ENCODE measurements at regions not wholly inside any gene's neighbourhood (a gene's known extent, or its start where the extent isn't known, plus 50 kb on each side); places are given as distances from the start of the nearest gene placed in this dataset.

DNA sequence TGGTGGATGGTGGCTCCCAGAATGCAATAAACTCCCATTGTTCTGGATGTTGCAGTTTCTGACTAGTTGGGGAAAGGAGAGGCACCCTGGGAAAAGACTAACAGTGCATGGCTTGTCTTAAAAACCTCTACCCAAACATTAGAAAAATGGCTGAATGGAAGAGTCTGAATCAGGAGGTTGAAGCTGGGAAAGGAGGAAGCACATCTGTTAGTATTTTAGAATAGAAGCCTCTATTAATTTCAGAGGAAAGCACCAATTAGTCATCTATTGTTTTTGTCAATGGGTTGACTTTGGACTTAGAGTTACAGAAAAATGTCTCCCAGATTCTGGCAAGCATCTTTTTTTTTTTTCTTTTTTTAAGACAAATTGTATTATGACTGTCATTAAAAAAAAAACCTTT is 56.1 kb upstream of the ELMO1 start:
- no peak for DNase-seq

DNA sequence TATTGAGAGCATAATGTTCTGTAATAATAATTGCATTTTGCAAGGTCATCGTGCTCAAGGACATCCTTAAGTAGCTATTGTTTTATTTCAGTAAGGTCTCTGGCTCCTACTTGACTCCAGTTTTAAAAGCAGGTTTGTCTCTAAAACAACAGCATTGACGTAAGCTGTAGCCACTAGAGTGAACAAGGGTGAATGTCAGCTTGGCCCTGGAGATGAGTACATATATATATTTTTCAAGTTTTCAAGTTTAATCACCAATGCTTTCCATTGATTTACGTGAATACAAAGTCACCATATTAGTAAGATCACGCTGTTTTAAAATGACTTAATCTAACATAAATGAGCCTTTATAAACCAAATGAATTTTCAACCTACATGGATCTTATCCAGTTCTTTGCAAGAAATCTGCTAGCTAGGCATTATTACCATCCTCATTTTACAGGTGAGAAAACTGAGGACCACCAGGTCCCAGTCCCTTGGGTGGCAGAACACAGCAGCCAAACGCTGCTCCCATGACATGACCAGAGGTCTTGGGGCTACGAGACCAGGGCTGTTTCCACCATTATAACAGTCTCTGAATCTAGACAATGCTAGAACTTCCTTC is 57.2 kb upstream of the ELMO1 start:
- no peak for DNase-seq

DNA sequence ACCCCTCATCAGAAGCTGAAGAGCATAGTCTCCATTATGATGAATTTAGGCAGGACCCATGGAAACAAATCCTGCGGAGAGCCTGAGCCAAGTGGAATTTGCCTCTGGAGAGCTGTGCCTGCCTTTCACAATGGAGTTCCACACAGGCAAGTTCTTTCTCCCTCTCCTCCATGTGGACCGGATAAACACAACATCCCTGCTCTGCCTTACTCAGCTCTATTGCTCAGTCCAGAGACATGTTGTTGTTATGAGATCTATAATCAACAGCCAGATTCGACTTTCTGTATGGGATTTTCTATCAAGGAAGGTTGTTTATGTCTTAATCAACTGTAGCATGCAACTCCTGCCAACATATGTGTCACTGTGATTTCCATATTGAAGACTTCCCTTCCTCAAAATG is 59.5 kb upstream of the ELMO1 start:
- no peak for DNase-seq

DNA sequence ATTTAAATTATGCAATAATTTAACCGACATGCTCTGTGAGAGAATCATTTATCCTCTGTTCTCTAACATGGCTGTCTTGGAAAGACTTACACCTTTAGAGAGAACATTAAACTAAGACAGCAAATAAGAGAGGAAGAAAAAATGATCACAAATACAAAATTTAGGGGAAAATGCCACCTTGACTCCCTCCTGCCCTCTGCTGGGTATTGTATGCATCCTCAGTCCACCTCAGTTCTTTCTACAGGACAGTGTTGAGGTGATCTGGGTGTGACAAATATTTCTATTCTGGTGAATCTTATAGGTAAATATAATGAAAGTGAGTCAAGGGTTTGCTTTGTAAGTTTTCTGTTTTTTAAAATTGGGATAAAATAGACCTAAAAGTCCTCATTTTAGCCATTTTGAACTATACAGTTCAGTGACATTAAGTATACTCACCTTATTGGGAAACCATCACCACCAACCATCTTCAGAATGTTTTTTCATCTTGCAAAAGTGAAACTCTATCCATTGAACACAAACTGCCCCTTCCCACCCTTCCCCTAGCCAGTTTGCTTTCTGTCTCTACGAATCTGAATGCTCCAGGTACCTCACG is 61.5 kb upstream of the ELMO1 start:
- peak; percentile 22 for DNase-seq

DNA sequence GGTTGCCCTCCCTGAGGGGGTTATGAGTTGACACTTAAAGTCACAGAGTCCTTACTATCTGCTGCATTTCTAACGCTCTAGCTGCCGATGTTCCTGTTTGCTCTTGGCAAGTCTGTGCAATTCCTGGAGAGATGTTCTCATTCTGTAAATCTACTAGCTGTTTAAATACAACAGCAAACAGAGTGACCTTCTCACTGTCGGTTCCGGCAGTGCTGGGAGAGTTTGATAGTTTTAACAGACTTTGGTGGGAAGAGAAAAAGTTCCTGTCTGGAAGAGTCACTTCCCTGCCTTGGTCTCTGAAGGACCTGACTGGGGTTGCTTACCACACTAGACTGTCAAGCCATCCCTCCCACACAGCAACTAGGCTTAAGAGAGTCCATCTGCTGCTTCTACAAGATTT is 63.3 kb upstream of the ELMO1 start:
- DNase-seq: no peak

DNA sequence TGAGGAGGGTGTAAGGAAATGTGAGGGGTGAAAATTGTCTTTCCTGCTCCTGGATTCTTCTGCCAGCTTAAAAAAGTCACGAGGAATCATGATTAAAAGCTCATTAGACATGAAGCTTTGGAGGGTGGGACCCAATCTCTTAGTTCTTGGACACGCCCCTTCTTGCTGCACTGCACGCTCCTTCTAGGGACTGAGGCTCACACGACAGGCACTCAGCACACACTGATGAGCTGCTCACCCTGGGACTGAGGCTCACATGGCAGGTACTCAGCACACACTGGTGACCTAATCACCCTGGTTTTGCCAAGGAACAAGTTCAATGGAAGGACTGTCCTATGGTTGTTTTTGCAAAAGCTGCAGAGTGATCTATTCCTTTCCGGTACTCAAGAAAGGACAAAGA is 65.8 kb upstream of the ELMO1 start:
- DNase-seq: no peak

DNA sequence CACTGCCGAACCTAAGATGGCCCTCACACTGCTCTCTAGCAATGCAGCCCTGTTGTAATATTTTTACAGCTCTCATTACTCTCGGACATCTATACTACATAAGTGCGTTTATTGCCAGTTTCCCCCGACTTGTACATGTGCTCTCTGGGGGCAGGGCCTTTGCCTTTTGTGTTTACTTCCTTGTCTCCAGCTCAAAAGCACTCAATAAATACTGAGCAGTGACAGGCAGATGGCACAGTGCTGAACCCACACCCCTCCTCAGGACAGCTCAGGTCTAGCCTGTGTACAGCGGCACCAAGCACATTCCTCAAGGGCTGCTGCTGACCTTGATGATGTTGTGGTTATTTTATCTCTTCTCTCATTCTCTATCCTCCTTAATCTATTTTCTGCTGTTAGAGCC is 68.0 kb upstream of the ELMO1 start:
- DNase-seq: no peak

DNA sequence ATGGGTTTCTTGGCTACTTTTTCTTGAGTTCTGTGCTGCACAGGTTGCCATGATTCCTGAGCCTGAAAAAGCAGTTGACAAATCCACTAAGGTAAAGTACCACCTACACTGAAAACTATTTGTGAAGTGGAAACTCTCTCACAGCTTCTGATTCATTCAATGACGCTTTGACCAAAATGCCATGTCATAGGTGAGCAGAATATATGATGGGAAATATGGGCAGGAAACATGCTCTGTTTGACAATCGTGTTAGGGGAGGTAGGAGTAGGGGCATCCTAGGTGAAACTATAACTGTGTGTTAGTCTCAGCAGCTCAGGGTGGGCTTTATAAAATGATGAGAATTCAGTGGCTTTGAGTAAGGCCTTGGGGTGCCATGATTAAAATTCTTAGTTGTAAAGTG is 69.6 kb upstream of the ELMO1 start:
- DNase-seq: no peak

DNA sequence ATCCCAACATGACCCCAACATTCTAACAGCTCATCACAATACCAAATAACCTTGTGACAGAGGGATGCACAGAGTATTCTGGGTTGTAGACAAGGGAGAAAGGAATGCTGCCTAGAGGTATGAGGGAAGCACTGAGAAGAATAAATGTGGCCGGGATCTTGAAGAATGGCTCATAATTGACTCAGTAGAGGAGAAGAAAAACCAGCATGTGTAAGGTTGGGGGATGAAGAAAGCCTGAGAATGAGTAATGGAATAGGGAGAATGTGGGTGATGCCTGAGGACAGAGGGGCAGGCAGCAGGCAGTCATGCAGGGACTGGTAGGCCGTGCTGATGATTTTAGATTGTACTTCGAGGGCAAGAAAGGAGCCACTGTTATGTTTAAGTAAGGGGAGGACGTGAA is 75.4 kb upstream of the ELMO1 start:
- DNase-seq: no peak

DNA sequence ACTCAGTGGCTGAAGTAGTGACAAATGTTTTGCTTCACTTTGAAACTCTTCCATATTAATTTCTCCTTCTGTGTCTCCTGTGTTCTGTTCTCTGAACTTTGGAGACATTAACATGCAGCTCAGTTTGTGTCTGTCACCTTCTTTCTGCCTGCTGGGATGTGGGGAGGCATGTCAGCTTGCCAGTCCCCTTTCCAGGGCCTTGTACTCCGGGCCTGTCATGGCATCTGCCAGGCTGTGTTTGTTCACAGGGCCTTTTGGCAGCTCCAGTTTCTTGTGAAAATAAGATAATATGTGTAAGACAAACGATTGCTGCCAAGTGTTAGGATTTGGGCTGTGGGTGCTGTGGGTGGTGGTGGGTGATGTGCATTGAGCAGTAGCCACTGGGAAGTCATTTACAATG is 76.1 kb upstream of the ELMO1 start:
- DNase-seq: no peak

DNA sequence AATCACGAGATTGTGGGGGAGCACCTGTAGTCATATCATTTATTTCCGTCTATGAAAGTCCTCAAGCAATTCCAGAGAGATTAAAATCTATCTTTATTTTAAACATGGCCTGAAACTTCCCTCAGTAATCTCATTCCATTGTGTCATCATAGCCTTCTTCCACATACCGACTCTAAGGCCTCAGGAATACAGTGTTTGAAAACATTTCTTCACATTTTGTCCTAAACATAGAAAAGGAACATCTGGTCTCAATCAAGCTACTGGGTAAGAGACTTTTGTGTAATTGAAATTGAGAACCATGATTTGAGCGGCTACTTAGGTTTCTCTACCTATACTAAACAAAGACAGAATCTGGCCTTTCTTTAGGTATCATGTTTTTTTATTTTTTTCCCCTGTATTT is 78.0 kb upstream of the ELMO1 start:
- DNase-seq: no peak

DNA sequence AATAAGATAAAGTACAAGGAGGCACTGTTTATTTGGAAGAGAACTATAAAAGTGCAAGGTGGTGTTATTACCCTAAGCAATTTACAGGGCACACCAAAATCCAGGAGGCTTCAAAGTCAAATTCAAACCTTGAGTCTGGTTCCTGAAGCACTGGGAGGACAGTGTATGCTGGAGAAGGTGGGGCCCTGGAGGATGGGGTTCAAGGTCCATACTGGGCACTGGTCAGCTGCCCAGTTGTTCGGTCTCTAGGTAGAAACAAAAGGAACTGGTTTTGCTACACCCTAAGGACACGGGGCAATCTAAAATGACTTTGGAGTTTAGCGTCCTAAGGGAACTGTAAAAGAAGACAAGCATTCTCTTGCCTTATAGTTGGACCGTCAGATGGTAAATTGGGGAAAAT is 78.4 kb upstream of the ELMO1 start:
- no peak for DNase-seq

DNA sequence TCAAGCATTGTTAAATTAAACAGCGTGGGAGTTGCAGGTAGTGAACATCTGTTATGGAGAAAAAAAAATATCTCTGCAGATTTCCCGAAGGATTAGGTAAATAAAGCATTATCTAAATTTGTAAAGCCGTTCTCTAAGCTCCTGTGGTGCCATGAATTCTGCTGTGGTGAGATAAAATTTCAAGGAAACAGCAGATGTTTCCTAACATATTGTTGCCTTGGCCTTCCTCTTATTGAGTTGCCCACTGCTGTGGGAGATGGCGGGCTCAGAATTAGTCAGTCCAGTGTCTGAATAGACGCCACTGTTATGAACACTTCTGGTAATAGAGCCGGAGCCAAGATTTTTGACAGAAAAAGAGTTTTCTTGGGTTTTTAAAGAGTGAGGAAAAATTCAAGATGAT is 82.6 kb upstream of the ELMO1 start:
- DNase-seq: no peak

DNA sequence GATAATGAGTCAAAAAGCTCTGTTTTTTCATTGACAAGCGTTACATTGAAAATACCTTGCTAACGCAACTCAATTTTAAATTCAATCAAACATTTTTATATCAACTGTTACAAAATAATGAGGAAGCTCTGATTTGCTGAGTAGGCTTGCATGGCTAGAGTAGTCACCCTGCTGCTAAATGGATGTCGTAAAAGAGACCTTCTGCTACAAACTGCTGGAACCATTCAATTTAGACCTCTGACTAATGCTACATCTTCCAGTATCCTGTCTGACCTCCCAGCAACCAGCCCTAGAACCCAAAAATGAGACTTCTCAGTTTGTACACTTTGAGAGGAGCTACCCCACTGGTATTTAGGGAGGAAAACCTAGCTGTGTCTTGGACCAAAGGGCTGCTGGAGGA is 84.0 kb upstream of the ELMO1 start:
- no peak for DNase-seq

DNA sequence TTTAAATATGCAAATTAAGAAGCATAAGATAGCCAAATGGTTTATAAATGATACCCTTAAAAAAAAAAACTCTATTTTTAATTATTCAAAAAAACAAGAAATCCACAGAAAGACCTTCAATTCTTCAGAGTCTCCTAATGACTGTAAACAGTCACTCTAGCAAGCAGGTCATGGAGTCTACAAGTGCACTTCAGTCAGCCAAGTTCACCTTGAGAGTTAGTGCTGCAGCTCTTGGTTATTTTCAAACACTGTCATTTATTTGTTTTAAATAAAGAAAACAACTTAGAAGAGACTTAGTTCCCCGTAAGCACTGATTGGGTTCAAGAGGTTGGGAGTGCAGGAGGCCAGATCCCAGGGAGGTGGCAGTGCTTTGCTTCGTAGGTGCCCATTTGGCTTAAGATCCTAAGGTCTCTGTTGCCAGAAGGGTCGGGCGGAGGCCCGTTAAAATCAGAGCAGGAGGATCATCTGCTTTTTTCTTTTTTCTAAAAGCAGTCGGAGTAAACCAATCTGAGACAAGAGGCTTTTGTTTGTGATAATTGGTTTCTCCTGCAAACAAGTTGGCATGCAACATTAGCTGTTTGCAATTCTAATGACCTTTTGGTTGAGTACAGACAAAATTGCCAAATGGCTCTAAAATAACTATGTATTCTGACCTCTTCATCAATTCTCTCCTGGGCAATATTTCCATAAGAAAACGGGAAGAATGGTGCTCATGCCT is 86.4 kb upstream of the ELMO1 start:
- no peak for DNase-seq

DNA sequence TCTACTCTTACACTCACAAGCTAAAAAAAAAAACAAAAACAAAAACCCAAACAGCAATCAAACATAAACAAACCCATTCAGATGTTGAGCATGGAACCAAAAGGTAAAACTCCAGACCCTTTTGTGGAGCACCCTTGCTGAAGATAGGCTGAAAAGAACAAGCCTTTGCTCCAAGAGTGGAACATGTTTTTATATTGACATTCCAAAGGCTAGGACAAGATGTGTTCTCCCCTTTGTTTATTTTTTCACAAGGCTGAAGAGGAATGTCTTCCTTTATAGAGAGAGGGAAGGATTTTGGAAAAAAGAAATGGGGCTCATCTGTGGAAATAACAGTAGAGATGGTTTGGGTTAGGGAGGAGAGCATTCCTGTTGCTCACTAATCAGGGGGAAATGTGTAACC is 87.2 kb upstream of the ELMO1 start:
- no peak for DNase-seq

DNA sequence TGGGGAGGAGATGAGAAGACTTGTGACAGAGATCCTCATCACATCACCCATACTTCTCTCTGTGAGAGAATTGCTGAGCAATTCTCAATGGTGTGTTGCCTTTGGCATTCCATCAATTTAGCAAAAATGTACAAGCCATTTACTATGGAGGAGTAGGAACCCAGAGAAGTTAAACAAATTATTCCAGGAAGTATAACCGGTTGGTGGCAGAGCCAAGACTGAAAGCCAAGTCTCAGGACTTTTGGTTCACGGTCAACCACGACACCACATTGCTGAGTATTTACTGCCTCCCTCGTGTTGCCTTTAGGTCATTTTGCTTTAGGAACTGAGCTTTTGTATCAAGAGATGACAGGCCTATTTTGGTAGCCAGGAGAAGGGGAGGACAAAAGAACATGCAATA is 88.0 kb upstream of the ELMO1 start:
- no peak for DNase-seq

DNA sequence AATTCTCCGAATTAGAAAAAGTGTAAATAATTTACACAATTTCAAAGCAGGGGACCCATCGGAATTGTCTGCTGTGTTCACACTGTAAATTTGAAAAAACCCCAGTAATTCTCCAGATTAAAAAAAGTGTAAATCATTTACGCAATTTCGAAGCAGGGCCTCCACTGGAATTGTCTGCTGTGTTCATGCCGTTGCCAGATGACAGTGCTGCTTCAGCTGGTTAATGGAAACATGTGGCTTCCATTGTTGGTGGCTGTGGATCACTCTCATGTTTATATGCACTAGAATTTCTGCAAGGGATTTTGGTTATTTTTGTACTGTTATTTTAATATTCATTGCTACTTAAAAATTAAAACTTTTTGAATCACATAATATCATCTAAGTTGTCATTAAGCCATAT is 88.8 kb upstream of the ELMO1 start:
- no peak for DNase-seq

DNA sequence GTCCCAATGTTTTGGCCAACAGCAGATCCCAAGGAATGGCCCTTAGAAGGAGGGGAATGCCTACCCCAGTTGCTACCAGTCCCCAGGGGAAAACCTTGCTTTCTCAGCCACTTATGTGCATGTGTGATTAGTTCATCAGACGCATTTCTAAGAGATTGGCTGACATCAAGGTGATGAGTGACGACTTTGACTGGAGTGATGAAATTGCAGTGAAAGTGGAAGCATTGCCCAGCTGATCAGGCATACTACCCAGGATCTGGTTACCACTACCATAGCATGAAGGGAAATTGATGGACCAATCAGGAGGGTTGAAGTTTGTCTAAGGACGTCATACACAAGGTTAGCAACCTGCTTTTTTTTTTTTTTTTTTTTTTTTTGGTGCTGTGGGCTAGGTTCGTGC is 90.3 kb upstream of the ELMO1 start:
- no peak for DNase-seq

DNA sequence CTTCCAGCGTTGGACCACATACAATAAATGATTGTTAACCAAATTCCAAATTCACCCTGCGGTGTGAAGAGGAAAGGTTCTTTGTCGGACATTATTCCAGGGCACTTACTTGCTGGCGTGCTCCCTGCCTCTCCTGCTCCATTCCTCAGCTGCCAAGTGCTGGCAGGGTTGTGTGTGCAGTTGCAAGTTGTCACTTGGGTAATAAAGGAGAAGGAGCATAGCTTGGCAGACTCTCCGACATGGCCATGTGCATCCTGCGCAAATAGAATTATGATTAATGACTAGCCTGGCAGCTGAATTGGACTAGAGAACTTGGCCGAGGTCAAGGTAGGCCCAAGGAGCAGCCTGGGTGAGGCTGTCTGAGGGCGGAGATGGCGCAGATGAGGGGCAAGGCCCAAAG is 92.3 kb upstream of the ELMO1 start:
- no peak for DNase-seq

DNA sequence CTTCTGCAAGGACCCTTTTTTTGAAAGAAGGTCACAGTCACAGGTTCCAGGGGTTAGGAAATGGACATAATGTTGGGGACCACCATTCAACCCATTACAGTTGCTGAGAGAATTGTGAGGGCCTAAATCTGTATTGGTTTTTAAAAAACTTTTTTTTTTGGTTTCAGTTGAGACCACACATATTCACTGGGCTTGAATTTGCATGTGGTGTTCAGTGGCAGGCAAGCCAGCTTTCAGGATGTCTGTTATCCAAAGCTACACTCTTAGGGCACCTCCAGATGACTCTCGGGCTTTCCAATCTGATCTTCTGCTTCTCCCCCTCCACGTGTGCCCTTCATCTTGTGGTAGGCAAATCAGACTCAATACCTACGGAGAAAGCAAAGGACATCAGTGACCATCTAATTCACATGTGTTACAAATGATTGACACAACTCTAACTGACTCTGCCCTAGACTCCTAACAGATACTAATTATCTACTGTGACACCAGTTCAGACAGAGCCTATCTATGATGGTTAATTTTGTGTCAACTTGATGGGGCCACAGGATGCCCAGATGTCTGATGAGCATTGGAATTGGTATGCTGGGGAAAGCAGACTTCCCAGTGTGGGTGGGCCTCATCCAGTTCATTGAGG is 93.3 kb upstream of the ELMO1 start:
- no peak for DNase-seq

DNA sequence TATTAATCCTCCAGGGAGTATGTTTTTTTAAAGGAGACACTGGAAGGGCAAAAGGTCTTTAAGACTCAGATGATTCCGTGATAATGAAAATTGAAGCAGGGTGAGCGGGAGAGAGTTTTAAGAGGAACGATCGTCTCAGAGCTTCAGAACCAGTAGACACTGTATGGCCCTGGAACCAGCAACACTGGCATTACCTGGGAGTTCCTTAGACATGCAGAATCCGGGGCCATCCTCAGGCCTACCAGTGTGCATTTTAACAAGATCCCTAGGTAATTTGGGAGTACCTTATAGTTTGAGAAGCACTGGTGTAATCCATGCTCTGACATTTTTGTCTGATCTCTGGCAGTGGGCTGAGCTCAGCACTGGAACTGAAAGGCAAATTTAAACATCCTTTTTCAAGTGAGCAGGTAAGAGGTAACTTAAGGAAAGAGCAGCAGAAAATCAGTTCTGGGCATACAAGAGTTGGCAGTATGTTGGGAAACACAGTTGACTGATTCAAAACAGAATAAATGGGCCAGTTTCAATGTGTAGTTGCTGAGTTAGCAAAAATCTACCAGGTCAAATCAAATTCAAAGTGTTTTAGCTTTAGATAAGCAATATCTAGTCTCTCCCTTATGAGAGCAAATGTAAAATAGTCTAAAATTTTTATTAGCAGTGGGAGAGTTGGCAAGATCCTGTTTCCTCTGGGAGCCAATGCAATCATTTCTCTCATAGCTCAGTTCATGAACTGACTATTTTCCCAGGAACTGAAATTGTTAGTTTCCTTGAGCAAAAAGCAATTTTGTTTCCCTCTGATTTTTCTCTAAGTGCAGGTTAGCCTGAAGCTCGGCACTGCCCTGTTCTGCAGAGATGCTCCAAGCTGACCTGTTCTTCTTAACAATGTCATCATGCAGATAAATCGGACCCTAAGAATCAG is 97.2 kb upstream of the ELMO1 start:
- DNase-seq: no peak

DNA sequence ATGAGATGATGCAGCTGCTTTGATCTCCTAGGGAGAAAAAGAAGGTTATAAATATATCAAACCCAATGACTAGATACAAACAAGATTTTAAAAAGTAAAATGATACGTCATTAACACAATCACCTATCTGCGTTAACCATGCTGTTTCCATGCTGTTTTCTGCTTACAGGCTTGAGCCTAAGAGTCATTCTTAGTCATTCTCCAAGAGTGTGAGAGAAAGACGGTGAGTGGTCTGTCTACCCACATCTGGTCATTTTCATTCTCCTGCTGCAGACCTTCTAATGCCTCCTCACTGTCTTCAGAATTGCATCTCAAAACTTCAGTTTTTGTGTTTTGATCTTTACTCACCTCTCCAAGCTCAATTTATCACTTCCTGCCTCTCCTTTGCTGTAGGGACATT is 98.0 kb upstream of the ELMO1 start:
- no peak for DNase-seq

All from RPMI8226 (cell line).